ENCODE measurements at regions not wholly inside any gene's neighbourhood (a gene's known extent, or its start where the extent isn't known, plus 50 kb on each side); places are given as distances from the start of the nearest gene placed in this dataset.

GRCh38 chr4:126202226-126202625 is 887.5 kb downstream of the FAT4 start:
- no peaks in the 10 kb centered on the region for H3K9me3 ChIP-seq
- TF ChIP-seq POLR2AphosphoS5 (IDR thresholded peaks at IDR 0.05): no peak
- H3K4me3 ChIP-seq: no peak overlapping the region
- 91% methylated on average over 3 of the region's 3 CpGs for WGBS
- H3K27ac ChIP-seq: no peak overlapping the region
- no peaks in the 10 kb centered on the region for H3K4me1 ChIP-seq
- H3K27me3 ChIP-seq: no peaks in the 10 kb centered on the region
- DNase-seq (ENCODE audit: low spot score in 2 of 2): no peak
- no peaks in the 10 kb centered on the region for H3K36me3 ChIP-seq

GRCh38 chr4:126207910-126208309 is 893.2 kb downstream of the FAT4 start:
- H3K27me3 ChIP-seq: no peaks in the 10 kb centered on the region
- H3K36me3 ChIP-seq: no peaks in the 10 kb centered on the region
- H3K4me1 ChIP-seq: no peaks in the 10 kb centered on the region
- no peaks in the 10 kb centered on the region for H3K9me3 ChIP-seq
- 68% methylated on average over 3 of the region's 3 CpGs for WGBS
- H3K4me3 ChIP-seq: no peak overlapping the region
- TF ChIP-seq POLR2A (IDR thresholded peaks at IDR 0.05): no peak
- no peak for TF ChIP-seq CTCF (IDR thresholded peaks at IDR 0.05)
- no peak for TF ChIP-seq EP300 (IDR thresholded peaks at IDR 0.05)
- TF ChIP-seq POLR2AphosphoS5 (IDR thresholded peaks at IDR 0.05): no peak
- DNase-seq (ENCODE audit: low spot score in 2 of 2): no peak
- no peak overlapping the region for H3K27ac ChIP-seq

GRCh38 chr4:126209147-126209546 is 894.4 kb downstream of the FAT4 start:
- Histone ChIP-seq H3K27ac (no peak overlapping the region), H3K36me3 (no peaks in the 10 kb centered on the region), H3K9me3 (no peaks in the 10 kb centered on the region), H3K4me1 (no peaks in the 10 kb centered on the region), H3K4me3 (no peak overlapping the region), H3K27me3 (no peaks in the 10 kb centered on the region)
- TF ChIP-seq CTCF (IDR thresholded peaks at IDR 0.05): no peak
- no peak for TF ChIP-seq POLR2A (IDR thresholded peaks at IDR 0.05)
- no peak for TF ChIP-seq POLR2AphosphoS5 (IDR thresholded peaks at IDR 0.05)
- no peak for TF ChIP-seq EP300 (IDR thresholded peaks at IDR 0.05)
- no peak for DNase-seq (ENCODE audit: low spot score in 2 of 2)
- WGBS: 62% methylated on average over 3 of the region's 3 CpGs

- no peak for DNase-seq (ENCODE audit: low spot score in 2 of 2)
- TF ChIP-seq POLR2AphosphoS5 (IDR thresholded peaks at IDR 0.05): no peak
- TF ChIP-seq CTCF (IDR thresholded peaks at IDR 0.05): no peak
- no peak for TF ChIP-seq EP300 (IDR thresholded peaks at IDR 0.05)
- TF ChIP-seq POLR2A (IDR thresholded peaks at IDR 0.05): no peak
Measured at GRCh38 chr4:126213996-126214395, 899.2 kb downstream of the FAT4 start.

GRCh38 chr4:126215759-126216158 is 901.0 kb downstream of the FAT4 start:
- H3K9me3 ChIP-seq: no peaks in the 10 kb centered on the region
- H3K27ac ChIP-seq: no peak overlapping the region
- H3K27me3 ChIP-seq: no peaks in the 10 kb centered on the region
- H3K36me3 ChIP-seq: no peaks in the 10 kb centered on the region
- no peaks in the 10 kb centered on the region for H3K4me1 ChIP-seq
- TF ChIP-seq POLR2A (IDR thresholded peaks at IDR 0.05): no peak
- TF ChIP-seq CTCF (IDR thresholded peaks at IDR 0.05): no peak
- TF ChIP-seq EP300 (IDR thresholded peaks at IDR 0.05): no peak
- no peak overlapping the region for H3K4me3 ChIP-seq
- WGBS: 64% methylated on average over 1 of the region's 1 CpG
- DNase-seq (ENCODE audit: low spot score in 2 of 2): no peak

More at GRCh38 chr4:126213996-126214395, 899.2 kb downstream of the FAT4 start:
- Histone ChIP-seq H3K36me3 (no peaks in the 10 kb centered on the region), H3K27me3 (no peaks in the 10 kb centered on the region), H3K9me3 (no peaks in the 10 kb centered on the region), H3K4me3 (no peak overlapping the region), H3K4me1 (no peaks in the 10 kb centered on the region), H3K27ac (no peak overlapping the region)
- WGBS: 70% methylated on average over 3 of the region's 3 CpGs

- H3K4me3 ChIP-seq: no peak overlapping the region
- H3K27me3 ChIP-seq: no peaks in the 10 kb centered on the region
- H3K27ac ChIP-seq: no peak overlapping the region
- no peaks in the 10 kb centered on the region for H3K36me3 ChIP-seq
- H3K4me1 ChIP-seq: no peaks in the 10 kb centered on the region
- H3K9me3 ChIP-seq: no peaks in the 10 kb centered on the region
- DNase-seq (ENCODE audit: low spot score in 2 of 2): no peak
- TF ChIP-seq EP300 (IDR thresholded peaks at IDR 0.05): no peak
- TF ChIP-seq POLR2AphosphoS5 (IDR thresholded peaks at IDR 0.05): no peak
- no peak for TF ChIP-seq POLR2A (IDR thresholded peaks at IDR 0.05)
- no peak for TF ChIP-seq CTCF (IDR thresholded peaks at IDR 0.05)
Measured at GRCh38 chr4:126216611-126217010, 901.9 kb downstream of the FAT4 start.

Measured in suprapubic skin (tissue), 4 donors.